LNCaP clone FGC (cell line): ENCODE measurements at regions not wholly inside any gene's neighbourhood (a gene's known extent, or its start where the extent isn't known, plus 50 kb on each side); places are given as distances from the start of the nearest gene placed in this dataset.
A peak's percentile ranks its signal among the peaks of the same experiment; 100 is the strongest.

ENCODE experiments used
- DNase-seq: peaks from one replicate; pipeline ENCODE4 v3.0.0-alpha.2; 2011; ENCODE audit warnings: low read depth
- H3K4me3 ChIP-seq: 2 replicates; pipeline ENCODE4 v1.5.1; 2011; ENCODE audit warnings: mild to moderate bottlenecking, low read depth, low read length, control low read depth
- TF ChIP-seq, protein P1 (sequence below): IDR thresholded peaks from 2 replicates; pipeline ENCODE4 v1.5.1; 2012; ENCODE audit warnings: mild to moderate bottlenecking; ENCODE audit not compliant: control insufficient read depth, insufficient read depth; ENCODE audit errors: extremely low read depth

DNA sequence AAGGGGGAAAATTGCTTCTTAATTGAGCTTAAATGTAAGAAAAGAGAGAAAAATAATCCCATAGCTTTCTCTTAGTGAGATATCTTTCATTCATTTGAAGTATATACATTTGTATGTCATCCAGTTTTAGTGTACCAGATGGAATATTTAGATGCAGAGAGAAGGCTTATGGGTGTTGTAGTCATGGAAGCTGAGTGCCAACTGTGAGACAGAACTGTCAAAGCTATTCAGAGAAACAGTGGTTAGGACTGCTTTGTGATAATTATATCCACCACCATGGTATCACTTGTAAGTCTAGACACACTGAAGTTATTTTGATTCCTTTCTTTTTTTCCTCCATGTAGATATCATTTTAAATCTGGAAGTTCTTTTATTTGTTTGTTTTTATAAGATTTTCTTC lies 524.3 kb upstream of the EPHA7 start:
- TF ChIP-seq, protein P1, sequence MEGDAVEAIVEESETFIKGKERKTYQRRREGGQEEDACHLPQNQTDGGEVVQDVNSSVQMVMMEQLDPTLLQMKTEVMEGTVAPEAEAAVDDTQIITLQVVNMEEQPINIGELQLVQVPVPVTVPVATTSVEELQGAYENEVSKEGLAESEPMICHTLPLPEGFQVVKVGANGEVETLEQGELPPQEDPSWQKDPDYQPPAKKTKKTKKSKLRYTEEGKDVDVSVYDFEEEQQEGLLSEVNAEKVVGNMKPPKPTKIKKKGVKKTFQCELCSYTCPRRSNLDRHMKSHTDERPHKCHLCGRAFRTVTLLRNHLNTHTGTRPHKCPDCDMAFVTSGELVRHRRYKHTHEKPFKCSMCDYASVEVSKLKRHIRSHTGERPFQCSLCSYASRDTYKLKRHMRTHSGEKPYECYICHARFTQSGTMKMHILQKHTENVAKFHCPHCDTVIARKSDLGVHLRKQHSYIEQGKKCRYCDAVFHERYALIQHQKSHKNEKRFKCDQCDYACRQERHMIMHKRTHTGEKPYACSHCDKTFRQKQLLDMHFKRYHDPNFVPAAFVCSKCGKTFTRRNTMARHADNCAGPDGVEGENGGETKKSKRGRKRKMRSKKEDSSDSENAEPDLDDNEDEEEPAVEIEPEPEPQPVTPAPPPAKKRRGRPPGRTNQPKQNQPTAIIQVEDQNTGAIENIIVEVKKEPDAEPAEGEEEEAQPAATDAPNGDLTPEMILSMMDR: no peak
- H3K4me3 ChIP-seq: no peak overlapping the region
- no peak for DNase-seq

- TF ChIP-seq, protein P1: no peak
- H3K4me3 ChIP-seq: no peak overlapping the region
- peak; percentile 93 for DNase-seq
Measured at GRCh38 chr6:93940381-93940780, 521.0 kb upstream of the EPHA7 start.

DNA sequence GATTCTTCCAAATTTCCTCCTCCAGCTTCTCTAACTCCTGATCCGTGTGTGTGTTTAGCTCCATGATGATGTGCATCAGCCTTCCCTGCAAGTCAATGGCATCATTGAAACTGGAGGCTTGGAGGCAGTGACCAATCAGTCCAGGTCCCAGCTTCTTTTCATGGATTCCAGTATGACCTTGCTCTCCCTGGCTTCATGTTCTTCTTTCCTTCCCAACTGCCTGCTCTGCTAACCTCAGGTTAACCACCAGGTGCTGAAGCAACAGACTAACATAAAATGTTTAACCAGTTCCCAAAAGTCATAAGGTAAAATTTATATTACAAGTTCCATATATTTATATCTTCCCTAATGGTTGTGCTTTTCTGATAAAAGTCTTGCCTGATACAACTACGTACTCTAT lies 512.8 kb upstream of the EPHA7 start:
- H3K4me3 ChIP-seq: no peak overlapping the region
- DNase-seq: no peak
- TF ChIP-seq, protein P1: no peak

DNA sequence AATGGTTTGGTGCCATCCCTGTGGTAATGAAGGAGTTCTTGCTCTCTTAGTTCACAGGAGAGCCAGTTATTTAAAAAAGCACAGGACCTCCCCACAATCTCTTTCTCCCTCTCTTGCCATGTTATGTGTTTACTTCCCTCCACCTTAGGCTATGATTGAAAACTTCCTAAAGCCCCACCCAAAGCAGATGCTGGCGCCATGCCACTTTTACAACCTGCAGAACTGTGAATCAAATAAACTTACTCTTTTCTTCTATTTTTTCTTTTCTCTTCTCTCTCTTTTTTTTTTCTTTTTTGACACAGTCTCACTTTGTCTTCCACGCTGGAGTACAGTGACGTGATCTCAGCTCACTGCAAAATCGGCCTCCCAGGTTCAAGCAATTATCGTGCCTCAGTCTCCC lies 508.4 kb upstream of the EPHA7 start:
- no peak for DNase-seq
- H3K4me3 ChIP-seq: no peak overlapping the region
- TF ChIP-seq, protein P1: no peak

GRCh38 chr6:93919365-93919764 lies 500.0 kb upstream of the EPHA7 start:
- DNase-seq: no peak
- no peak overlapping the region for H3K4me3 ChIP-seq
- TF ChIP-seq, protein P1: no peak

DNA sequence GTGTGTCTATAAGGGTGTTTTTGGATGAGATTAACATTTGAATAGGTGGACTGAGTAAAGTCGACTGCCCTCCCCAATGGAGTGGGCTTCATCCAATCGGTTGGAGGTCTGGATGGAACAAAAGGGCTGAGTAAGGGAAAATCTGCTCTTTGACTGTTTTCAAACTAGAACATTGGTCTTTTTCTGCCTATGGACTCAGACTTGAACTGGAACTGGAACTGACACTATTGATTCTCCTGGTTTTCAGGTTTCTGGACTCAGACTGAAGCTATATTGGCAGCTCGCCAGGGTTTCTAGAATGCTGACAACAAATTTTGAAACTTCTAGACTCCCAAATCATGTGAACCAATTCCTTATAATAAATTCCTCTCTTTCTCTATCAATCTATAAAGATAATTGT lies 498.9 kb upstream of the EPHA7 start:
- TF ChIP-seq, protein P1: no peak
- no peak for DNase-seq
- no peak overlapping the region for H3K4me3 ChIP-seq

GRCh38 chr6:93917216-93917615 lies 497.9 kb upstream of the EPHA7 start:
- no peak overlapping the region for H3K4me3 ChIP-seq
- TF ChIP-seq, protein P1: no peak
- no peak for DNase-seq
